Embryonic facial prominence (tissue), 1 donor: ENCODE measurements at regions not wholly inside any gene's neighbourhood (a gene's known extent, or its start where the extent isn't known, plus 50 kb on each side); places are given as distances from the start of the nearest gene placed in this dataset.
"Not testable (repeated sequence)": the region's sequence is repeated elsewhere in the genome, so short reads cannot be mapped to it uniquely, and the experiment has no call there.

Source experiments
- DNase-seq: peaks from one replicate; pipeline ENCODE4 v3.0.0-alpha.2; 2016; ENCODE audit errors: extremely low spot score

- no peak for DNase-seq
Observed at GRCh38 chr6:11890849-11891248, 112.2 kb upstream of the ADTRP start.

GRCh38 chr6:11890209-11890608, 111.6 kb upstream of the ADTRP start:
- DNase-seq = no peak

- no peak for DNase-seq
Observed at GRCh38 chr6:11889572-11889971, 111.0 kb upstream of the ADTRP start.

GRCh38 chr6:11888727-11889126, 110.1 kb upstream of the ADTRP start:
- no peak for DNase-seq

- no peak for DNase-seq
Observed at GRCh38 chr6:11885159-11885558, 106.6 kb upstream of the ADTRP start.

- DNase-seq = not testable (repeated sequence)
Observed at GRCh38 chr6:11883471-11883870, 104.9 kb upstream of the ADTRP start.

- DNase-seq = not testable (repeated sequence)
Observed at GRCh38 chr6:11880156-11880555, 101.6 kb upstream of the ADTRP start.

GRCh38 chr6:11878735-11879134, 100.1 kb upstream of the ADTRP start:
- no peak for DNase-seq

- no peak for DNase-seq
Observed at GRCh38 chr6:11878029-11878428, 99.4 kb upstream of the ADTRP start.

GRCh38 chr6:11876934-11877433, 98.4 kb upstream of the ADTRP start:
- DNase-seq = no peak

GRCh38 chr6:11875325-11876109, 96.9 kb upstream of the ADTRP start:
- DNase-seq = no peak

GRCh38 chr6:11869672-11870340, 91.2 kb upstream of the ADTRP start:
- peak; percentile 40 for DNase-seq

- DNase-seq = no peak
Observed at GRCh38 chr6:11868392-11868791, 89.8 kb upstream of the ADTRP start.

GRCh38 chr6:11865680-11866300, 87.2 kb upstream of the ADTRP start:
- DNase-seq = no peak

- no peak for DNase-seq
Observed at GRCh38 chr6:11858439-11858838, 79.8 kb upstream of the ADTRP start.

GRCh38 chr6:11855743-11856142, 77.1 kb upstream of the ADTRP start:
- no peak for DNase-seq

- DNase-seq = no peak
Observed at GRCh38 chr6:11854408-11855165, 76.0 kb upstream of the ADTRP start.

- DNase-seq = no peak
Observed at GRCh38 chr6:11853678-11854407, 75.2 kb upstream of the ADTRP start.

- DNase-seq = no peak
Observed at GRCh38 chr6:11852061-11852651, 73.6 kb upstream of the ADTRP start.

GRCh38 chr6:11851387-11851786, 72.8 kb upstream of the ADTRP start:
- DNase-seq = no peak
